ENCODE measurements at regions not wholly inside any gene's neighbourhood (a gene's known extent, or its start where the extent isn't known, plus 50 kb on each side); places are given as distances from the start of the nearest gene placed in this dataset.

DNA sequence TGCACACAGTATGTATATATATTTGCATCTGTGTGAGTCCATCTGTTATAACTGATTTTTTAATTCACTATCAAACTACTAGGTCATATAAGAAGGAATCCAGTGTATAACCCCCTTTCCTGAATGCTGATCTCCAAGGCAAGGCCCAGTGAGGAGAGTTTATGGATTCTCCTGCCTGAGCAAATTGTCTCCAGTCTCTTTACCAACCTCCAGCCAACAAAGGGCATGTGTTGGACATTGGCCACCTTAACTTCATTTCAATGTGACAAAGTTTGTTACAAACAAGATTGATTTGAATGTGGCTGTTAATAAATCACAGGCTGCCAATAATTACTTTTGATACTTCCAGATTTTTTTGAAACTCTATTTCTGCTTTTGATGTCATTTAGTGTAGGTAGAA lies 191.6 kb downstream of the HAO1 start:
- no peak overlapping the region for H3K4me3 Mint-ChIP-seq
- Histone ChIP-seq H3K9me2 (ENCODE audit: insufficient read depth) (peaks cover 11% of the 10 kb centered on the region; the same call in 1 of the 2 replicates), H2AFZ (no peak overlapping the region), H3K27ac (ENCODE audit: low read depth) (no peak overlapping the region), H3K4me2 (no peak overlapping the region), H3K4me3 (no peak overlapping the region), H3K36me3 (ENCODE audit: insufficient read depth) (no peaks in the 10 kb centered on the region), H3K27me3 (ENCODE audit: insufficient read depth) (no peaks in the 10 kb centered on the region), H3F3A (replicated peaks; ENCODE audit: low read depth) (no peaks in the 10 kb centered on the region), H3K4me1 (ENCODE audit: insufficient read depth) (no peaks in the 10 kb centered on the region), H4K20me1 (replicated peaks; ENCODE audit: insufficient read depth) (no peaks in the 10 kb centered on the region), H3K79me2 (replicated peaks; ENCODE audit: insufficient read depth) (no peaks in the 10 kb centered on the region)
- H3K4me1 Mint-ChIP-seq = no peaks in the 10 kb centered on the region
- H3K9me3 Mint-ChIP-seq = no peaks in the 10 kb centered on the region
- TF ChIP-seq STAT1 (IDR thresholded peaks at IDR 0.05; ENCODE audit: unreplicated experiment) = no peak
- TF ChIP-seq EZH2 (IDR thresholded peaks at IDR 0.05; ENCODE audit: low read depth, unreplicated experiment) = no peak
- no peak for TF ChIP-seq EZH2phosphoT487 (IDR thresholded peaks at IDR 0.05; ENCODE audit: unreplicated experiment)
- TF ChIP-seq ETS1 (IDR thresholded peaks at IDR 0.05) = no peak
- TF ChIP-seq CTCF (conservative IDR thresholded peaks at IDR 0.05; ENCODE audit: low read depth in 2 of 2) = no peak
- TF ChIP-seq CREB1 (CRISPR knock-in tag; IDR thresholded peaks at IDR 0.05; ENCODE audit: low read depth) = no peak
- TF ChIP-seq, protein P1, sequence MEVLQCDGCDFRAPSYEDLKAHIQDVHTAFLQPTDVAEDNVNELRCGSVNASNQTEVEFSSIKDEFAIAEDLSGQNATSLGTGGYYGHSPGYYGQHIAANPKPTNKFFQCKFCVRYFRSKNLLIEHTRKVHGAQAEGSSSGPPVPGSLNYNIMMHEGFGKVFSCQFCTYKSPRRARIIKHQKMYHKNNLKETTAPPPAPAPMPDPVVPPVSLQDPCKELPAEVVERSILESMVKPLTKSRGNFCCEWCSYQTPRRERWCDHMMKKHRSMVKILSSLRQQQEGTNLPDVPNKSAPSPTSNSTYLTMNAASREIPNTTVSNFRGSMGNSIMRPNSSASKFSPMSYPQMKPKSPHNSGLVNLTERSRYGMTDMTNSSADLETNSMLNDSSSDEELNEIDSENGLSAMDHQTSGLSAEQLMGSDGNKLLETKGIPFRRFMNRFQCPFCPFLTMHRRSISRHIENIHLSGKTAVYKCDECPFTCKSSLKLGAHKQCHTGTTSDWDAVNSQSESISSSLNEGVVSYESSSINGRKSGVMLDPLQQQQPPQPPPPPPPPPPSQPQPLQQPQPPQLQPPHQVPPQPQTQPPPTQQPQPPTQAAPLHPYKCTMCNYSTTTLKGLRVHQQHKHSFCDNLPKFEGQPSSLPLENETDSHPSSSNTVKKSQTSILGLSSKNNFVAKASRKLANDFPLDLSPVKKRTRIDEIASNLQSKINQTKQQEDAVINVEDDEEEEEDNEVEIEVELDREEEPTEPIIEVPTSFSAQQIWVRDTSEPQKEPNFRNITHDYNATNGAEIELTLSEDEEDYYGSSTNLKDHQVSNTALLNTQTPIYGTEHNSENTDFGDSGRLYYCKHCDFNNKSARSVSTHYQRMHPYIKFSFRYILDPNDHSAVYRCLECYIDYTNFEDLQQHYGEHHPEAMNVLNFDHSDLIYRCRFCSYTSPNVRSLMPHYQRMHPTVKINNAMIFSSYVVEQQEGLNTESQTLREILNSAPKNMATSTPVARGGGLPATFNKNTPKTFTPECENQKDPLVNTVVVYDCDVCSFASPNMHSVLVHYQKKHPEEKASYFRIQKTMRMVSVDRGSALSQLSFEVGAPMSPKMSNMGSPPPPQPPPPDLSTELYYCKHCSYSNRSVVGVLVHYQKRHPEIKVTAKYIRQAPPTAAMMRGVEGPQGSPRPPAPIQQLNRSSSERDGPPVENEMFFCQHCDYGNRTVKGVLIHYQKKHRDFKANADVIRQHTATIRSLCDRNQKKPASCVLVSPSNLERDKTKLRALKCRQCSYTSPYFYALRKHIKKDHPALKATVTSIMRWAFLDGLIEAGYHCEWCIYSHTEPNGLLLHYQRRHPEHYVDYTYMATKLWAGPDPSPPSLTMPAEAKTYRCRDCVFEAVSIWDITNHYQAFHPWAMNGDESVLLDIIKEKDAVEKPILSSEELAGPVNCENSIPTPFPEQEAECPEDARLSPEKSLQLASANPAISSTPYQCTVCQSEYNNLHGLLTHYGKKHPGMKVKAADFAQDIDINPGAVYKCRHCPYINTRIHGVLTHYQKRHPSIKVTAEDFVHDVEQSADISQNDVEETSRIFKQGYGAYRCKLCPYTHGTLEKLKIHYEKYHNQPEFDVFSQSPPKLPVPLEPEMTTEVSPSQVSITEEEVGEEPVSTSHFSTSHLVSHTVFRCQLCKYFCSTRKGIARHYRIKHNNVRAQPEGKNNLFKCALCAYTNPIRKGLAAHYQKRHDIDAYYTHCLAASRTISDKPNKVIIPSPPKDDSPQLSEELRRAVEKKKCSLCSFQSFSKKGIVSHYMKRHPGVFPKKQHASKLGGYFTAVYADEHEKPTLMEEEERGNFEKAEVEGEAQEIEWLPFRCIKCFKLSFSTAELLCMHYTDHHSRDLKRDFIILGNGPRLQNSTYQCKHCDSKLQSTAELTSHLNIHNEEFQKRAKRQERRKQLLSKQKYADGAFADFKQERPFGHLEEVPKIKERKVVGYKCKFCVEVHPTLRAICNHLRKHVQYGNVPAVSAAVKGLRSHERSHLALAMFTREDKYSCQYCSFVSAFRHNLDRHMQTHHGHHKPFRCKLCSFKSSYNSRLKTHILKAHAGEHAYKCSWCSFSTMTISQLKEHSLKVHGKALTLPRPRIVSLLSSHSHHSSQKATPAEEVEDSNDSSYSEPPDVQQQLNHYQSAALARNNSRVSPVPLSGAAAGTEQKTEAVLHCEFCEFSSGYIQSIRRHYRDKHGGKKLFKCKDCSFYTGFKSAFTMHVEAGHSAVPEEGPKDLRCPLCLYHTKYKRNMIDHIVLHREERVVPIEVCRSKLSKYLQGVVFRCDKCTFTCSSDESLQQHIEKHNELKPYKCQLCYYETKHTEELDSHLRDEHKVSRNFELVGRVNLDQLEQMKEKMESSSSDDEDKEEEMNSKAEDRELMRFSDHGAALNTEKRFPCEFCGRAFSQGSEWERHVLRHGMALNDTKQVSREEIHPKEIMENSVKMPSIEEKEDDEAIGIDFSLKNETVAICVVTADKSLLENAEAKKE (CRISPR knock-in tag; IDR thresholded peaks at IDR 0.05) = no peak
- TF ChIP-seq ZNF114 (CRISPR knock-in tag; IDR thresholded peaks at IDR 0.05) = no peak
- TF ChIP-seq POLR2AphosphoS5 (IDR thresholded peaks at IDR 0.05; ENCODE audit: low read depth) = no peak
- TF ChIP-seq, protein P2, sequence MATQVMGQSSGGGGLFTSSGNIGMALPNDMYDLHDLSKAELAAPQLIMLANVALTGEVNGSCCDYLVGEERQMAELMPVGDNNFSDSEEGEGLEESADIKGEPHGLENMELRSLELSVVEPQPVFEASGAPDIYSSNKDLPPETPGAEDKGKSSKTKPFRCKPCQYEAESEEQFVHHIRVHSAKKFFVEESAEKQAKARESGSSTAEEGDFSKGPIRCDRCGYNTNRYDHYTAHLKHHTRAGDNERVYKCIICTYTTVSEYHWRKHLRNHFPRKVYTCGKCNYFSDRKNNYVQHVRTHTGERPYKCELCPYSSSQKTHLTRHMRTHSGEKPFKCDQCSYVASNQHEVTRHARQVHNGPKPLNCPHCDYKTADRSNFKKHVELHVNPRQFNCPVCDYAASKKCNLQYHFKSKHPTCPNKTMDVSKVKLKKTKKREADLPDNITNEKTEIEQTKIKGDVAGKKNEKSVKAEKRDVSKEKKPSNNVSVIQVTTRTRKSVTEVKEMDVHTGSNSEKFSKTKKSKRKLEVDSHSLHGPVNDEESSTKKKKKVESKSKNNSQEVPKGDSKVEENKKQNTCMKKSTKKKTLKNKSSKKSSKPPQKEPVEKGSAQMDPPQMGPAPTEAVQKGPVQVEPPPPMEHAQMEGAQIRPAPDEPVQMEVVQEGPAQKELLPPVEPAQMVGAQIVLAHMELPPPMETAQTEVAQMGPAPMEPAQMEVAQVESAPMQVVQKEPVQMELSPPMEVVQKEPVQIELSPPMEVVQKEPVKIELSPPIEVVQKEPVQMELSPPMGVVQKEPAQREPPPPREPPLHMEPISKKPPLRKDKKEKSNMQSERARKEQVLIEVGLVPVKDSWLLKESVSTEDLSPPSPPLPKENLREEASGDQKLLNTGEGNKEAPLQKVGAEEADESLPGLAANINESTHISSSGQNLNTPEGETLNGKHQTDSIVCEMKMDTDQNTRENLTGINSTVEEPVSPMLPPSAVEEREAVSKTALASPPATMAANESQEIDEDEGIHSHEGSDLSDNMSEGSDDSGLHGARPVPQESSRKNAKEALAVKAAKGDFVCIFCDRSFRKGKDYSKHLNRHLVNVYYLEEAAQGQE (IDR thresholded peaks at IDR 0.05; ENCODE audit: unreplicated experiment) = no peak
- TF ChIP-seq ZNF331 (CRISPR knock-in tag; IDR thresholded peaks at IDR 0.05; ENCODE audit: low read depth) = no peak
- no peak for TF ChIP-seq JUNB (IDR thresholded peaks at IDR 0.05; ENCODE audit: unreplicated experiment)
- no peak for TF ChIP-seq NANOG (IDR thresholded peaks at IDR 0.05; ENCODE audit: borderline replicate concordance)
- no peak for DNase-seq (ENCODE audit: low spot score)
- H3K27me3 Mint-ChIP-seq (ENCODE audit: insufficient read depth, low read depth, poor library complexity) = peaks cover 2% of the 10 kb centered on the region
- no peak overlapping the region for H3K27ac Mint-ChIP-seq
- no peaks in the 10 kb centered on the region for H3K36me3 Mint-ChIP-seq (ENCODE audit: low read depth)
- no peak for ATAC-seq

All from GM23338 (cell line).